HEK293 (cell line): ENCODE measurements at regions not wholly inside any gene's neighbourhood (a gene's known extent, or its start where the extent isn't known, plus 50 kb on each side); places are given as distances from the start of the nearest gene placed in this dataset.

ENCODE experiments used
- CTCF ChIA-PET: fragments of 350-600 bp; formaldehyde crosslinking; extraction: SDS; loops from one replicate; lab custom pipeline; 2021; ENCODE audit warnings: antibody characterized with exemption; lab: Yijun Ruan, JAX
- POLR2A ChIA-PET: fragments of 300-600 bp; formaldehyde crosslinking; extraction: SDS; loops from one replicate; lab custom pipeline; 2020; ENCODE audit warnings: antibody characterized with exemption, inconsistent platforms; lab: Yijun Ruan, JAX
- H3K27ac ChIP-seq: fragments of 200-500 bp; sonication (Bioruptor generic); 2 replicates; pipeline ENCODE4 v1.5.1; 2014; ENCODE audit warnings: low read depth, low read length, control low read depth, inconsistent platforms; ENCODE audit errors: extremely low read depth
- H3K36me3 ChIP-seq, 2 experiments: fragments of 200-500 bp in 1 of 2; sonication (Bioruptor generic) in 1 of 2; 1 replicate in 1 of 2; 2 replicates in 1 of 2; pipeline ENCODE4 v1.5.1; 2014 to 2017; ENCODE audit warnings: inconsistent platforms in 2 of 2, low read length in 2 of 2; ENCODE audit not compliant: control insufficient read depth in 2 of 2, insufficient read depth in 1 of 2
- H3K4me1 ChIP-seq: fragments of 200-500 bp; sonication (Bioruptor generic); 2 replicates; pipeline ENCODE4 v1.5.1; 2014; ENCODE audit warnings: mild to moderate bottlenecking, low read length, inconsistent platforms; ENCODE audit not compliant: control insufficient read depth, insufficient read depth
- H3K4me3 ChIP-seq: 2 replicates; pipeline ENCODE4 v1.5.1; 2011; ENCODE audit warnings: low read depth, mild to moderate bottlenecking, control low read depth, low read length, moderate library complexity
- H3K9me3 ChIP-seq: fragments of 200-500 bp; sonication (Bioruptor generic); 2 replicates; pipeline ENCODE4 v1.5.1; 2014; ENCODE audit warnings: low read depth, low read length, inconsistent platforms; ENCODE audit not compliant: control insufficient read depth, insufficient read depth
- MEIS1 ChIP-seq: sonication (generic); formaldehyde crosslinking; IDR thresholded peaks from 2 replicates; pipeline ENCODE4 v1.8.1; 2022; ENCODE audit warnings: missing genetic modification reagents, mild to moderate bottlenecking, borderline replicate concordance
- PRDM2 ChIP-seq: fragments of 450-650 bp; formaldehyde crosslinking; IDR thresholded peaks from 2 replicates; pipeline ENCODE4 v1.5.1; 2016; ENCODE audit warnings: missing biosample characterization, missing genetic modification characterization, borderline replicate concordance
- SP3 ChIP-seq: fragments of 450-650 bp; formaldehyde crosslinking; IDR thresholded peaks from 2 replicates; pipeline ENCODE4 v1.5.1; 2016; ENCODE audit warnings: missing biosample characterization, missing genetic modification characterization
- ZBTB11 ChIP-seq: fragments of 450-650 bp; formaldehyde crosslinking; conservative IDR thresholded peaks from 2 replicates; pipeline ENCODE4 v1.5.1; 2016; ENCODE audit warnings: low read depth, missing biosample characterization, missing genetic modification characterization
- ZNF132 ChIP-seq: fragments of 450-650 bp; formaldehyde crosslinking; IDR thresholded peaks from 2 replicates; pipeline ENCODE4 v1.5.1; 2017; ENCODE audit warnings: missing biosample characterization, missing genetic modification characterization, borderline replicate concordance
- ZNF140 ChIP-seq: fragments of 450-650 bp; formaldehyde crosslinking; IDR thresholded peaks from 2 replicates; pipeline ENCODE4 v1.5.1; 2016; ENCODE audit warnings: missing biosample characterization, missing genetic modification characterization
- ZNF239 ChIP-seq: fragments of 450-650 bp; formaldehyde crosslinking; IDR thresholded peaks from 2 replicates; pipeline ENCODE4 v1.5.1; 2016; ENCODE audit warnings: missing biosample characterization, missing genetic modification characterization
- ZNF274 ChIP-seq, 2 experiments: fragments of 200-500 bp in 1 of 2; fragments of 450-650 bp in 1 of 2; sonication (Bioruptor generic) in 1 of 2; formaldehyde crosslinking in 1 of 2; IDR thresholded peaks; 2 replicates each; pipeline versions ENCODE4 v1.5.1 to v1.6.1; 2014 to 2016; ENCODE audit warnings: borderline replicate concordance in 1 of 2, inconsistent platforms in 1 of 2, low read length in 1 of 2, missing biosample characterization in 1 of 2, missing genetic modification characterization in 1 of 2
- ZNF423 ChIP-seq: fragments of 450-650 bp; formaldehyde crosslinking; IDR thresholded peaks from 2 replicates; pipeline ENCODE4 v1.5.1; 2016; ENCODE audit warnings: missing biosample characterization, missing genetic modification characterization
- ZNF433 ChIP-seq: fragments of 450-650 bp; formaldehyde crosslinking; IDR thresholded peaks from 2 replicates; pipeline ENCODE4 v1.5.1; 2016; ENCODE audit warnings: missing biosample characterization, missing genetic modification characterization, low read depth
- ZNF513 ChIP-seq: fragments of 450-650 bp; IDR thresholded peaks from 2 replicates; pipeline ENCODE4 v1.5.1; 2018; ENCODE audit warnings: missing biosample characterization, missing genetic modification characterization
- ZNF549 ChIP-seq: fragments of 450-650 bp; IDR thresholded peaks from 2 replicates; pipeline ENCODE4 v1.5.1; 2018; ENCODE audit warnings: missing biosample characterization, missing genetic modification characterization, mild to moderate bottlenecking, inconsistent platforms, moderate library complexity
- ZNF610 ChIP-seq: fragments of 450-650 bp; formaldehyde crosslinking; IDR thresholded peaks from 2 replicates; pipeline ENCODE4 v1.5.1; 2016; ENCODE audit warnings: missing biosample characterization, missing genetic modification characterization, borderline replicate concordance
- ZNF707 ChIP-seq: fragments of 450-650 bp; formaldehyde crosslinking; IDR thresholded peaks from 2 replicates; pipeline ENCODE4 v1.5.1; 2016; ENCODE audit warnings: missing biosample characterization, missing genetic modification characterization
- ZNF776 ChIP-seq: fragments of 450-650 bp; formaldehyde crosslinking; IDR thresholded peaks from 2 replicates; pipeline ENCODE4 v1.5.0; 2017; ENCODE audit warnings: missing biosample characterization, missing genetic modification characterization, borderline replicate concordance

- no peak for TF ChIP-seq ZNF423 (tag by site-specific recombination)
- TF ChIP-seq, all 188 proteins: peak for 0
These were observed 83.8 kb upstream of the SUCLG2 start (continued) for GRCh38 chr3:67737906-67738865.

GRCh38 chr3:67737140-67737539 is 82.7 kb upstream of the SUCLG2 start:
- Histone ChIP-seq H3K4me1 (no peaks in the 10 kb centered on the region), H3K27ac (no peak overlapping the region), H3K9me3 (no peaks in the 10 kb centered on the region), H3K36me3 (no peaks in the 10 kb centered on the region), H3K4me3 (no peak overlapping the region)
- ChIA-PET POLR2A (no interaction called here), CTCF (interaction anchor here (1.2 kb wide), 1 partner anchor 53 kb away, joined by 3 read pairs; no protein-coding TSS in a partner anchor)
- no peak for TF ChIP-seq ZNF433 (tag by site-specific recombination)
- TF ChIP-seq ZNF776 (tag by site-specific recombination): no peak

- no peak for TF ChIP-seq ZNF140 (tag by site-specific recombination)
- no peak for TF ChIP-seq PRDM2 (tag by site-specific recombination)
- TF ChIP-seq ZNF513: no peak
- TF ChIP-seq ZNF274 (IDR thresholded peaks at IDR 0.05; ENCODE audit: low read length): no peak
- no peak for TF ChIP-seq ZNF274 (tag by site-specific recombination; IDR thresholded peaks at IDR 0.05; ENCODE audit: borderline replicate concordance)
- no peak for TF ChIP-seq ZNF707 (tag by site-specific recombination)
- TF ChIP-seq ZNF132 (tag by site-specific recombination): no peak
- TF ChIP-seq MEIS1 (CRISPR knock-in tag): no peak
- TF ChIP-seq ZNF239 (tag by site-specific recombination): no peak
- TF ChIP-seq ZNF610 (tag by site-specific recombination): no peak
- no peak for TF ChIP-seq ZNF549 (tag by site-specific recombination)
- no peak for TF ChIP-seq SP3
- TF ChIP-seq ZBTB11 (tag by site-specific recombination): no peak
- no peaks in the 10 kb centered on the region for H3K9me3 ChIP-seq
- ChIA-PET CTCF (no interaction called here), POLR2A (no interaction called here)
- no peaks in the 10 kb centered on the region for H3K4me1 ChIP-seq
- no peak overlapping the region for H3K4me3 ChIP-seq
- no peaks in the 10 kb centered on the region for H3K36me3 ChIP-seq
- no peak overlapping the region for H3K27ac ChIP-seq
These were observed 79.0 kb upstream of the SUCLG2 start for GRCh38 chr3:67733269-67733950.
